GM12872 (cell line): ENCODE measurements at regions not wholly inside any gene's neighbourhood (a gene's known extent, or its start where the extent isn't known, plus 50 kb on each side); places are given as distances from the start of the nearest gene placed in this dataset.

Experiments
- TF ChIP-seq, protein P1 (sequence below): IDR thresholded peaks from 3 replicates; pipeline ENCODE4 v1.5.1; 2011; ENCODE audit warnings: low read depth, mild to moderate bottlenecking, low read length, moderate library complexity; ENCODE audit not compliant: insufficient read depth

DNA sequence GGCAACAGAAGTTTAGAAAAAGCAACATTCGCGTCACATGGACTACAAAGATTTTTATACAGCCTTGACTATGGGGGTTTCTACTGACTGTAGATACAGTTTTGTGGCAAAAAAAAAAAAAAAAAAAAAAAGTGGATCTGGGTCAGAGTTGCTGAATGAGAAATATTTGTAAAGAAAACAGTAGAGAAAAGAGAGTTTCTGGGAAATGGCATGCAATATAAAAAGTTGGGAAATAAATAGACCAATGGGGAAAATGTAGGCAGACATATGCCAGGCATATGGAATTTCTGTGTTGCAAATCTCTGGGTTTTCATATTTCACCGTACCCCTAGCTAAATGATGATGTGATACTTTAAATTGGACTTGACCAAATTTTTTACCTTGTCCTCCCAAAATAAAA, 315.3 kb downstream of the EFNB2 start:
- TF ChIP-seq, protein P1, sequence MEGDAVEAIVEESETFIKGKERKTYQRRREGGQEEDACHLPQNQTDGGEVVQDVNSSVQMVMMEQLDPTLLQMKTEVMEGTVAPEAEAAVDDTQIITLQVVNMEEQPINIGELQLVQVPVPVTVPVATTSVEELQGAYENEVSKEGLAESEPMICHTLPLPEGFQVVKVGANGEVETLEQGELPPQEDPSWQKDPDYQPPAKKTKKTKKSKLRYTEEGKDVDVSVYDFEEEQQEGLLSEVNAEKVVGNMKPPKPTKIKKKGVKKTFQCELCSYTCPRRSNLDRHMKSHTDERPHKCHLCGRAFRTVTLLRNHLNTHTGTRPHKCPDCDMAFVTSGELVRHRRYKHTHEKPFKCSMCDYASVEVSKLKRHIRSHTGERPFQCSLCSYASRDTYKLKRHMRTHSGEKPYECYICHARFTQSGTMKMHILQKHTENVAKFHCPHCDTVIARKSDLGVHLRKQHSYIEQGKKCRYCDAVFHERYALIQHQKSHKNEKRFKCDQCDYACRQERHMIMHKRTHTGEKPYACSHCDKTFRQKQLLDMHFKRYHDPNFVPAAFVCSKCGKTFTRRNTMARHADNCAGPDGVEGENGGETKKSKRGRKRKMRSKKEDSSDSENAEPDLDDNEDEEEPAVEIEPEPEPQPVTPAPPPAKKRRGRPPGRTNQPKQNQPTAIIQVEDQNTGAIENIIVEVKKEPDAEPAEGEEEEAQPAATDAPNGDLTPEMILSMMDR, result no peak

DNA sequence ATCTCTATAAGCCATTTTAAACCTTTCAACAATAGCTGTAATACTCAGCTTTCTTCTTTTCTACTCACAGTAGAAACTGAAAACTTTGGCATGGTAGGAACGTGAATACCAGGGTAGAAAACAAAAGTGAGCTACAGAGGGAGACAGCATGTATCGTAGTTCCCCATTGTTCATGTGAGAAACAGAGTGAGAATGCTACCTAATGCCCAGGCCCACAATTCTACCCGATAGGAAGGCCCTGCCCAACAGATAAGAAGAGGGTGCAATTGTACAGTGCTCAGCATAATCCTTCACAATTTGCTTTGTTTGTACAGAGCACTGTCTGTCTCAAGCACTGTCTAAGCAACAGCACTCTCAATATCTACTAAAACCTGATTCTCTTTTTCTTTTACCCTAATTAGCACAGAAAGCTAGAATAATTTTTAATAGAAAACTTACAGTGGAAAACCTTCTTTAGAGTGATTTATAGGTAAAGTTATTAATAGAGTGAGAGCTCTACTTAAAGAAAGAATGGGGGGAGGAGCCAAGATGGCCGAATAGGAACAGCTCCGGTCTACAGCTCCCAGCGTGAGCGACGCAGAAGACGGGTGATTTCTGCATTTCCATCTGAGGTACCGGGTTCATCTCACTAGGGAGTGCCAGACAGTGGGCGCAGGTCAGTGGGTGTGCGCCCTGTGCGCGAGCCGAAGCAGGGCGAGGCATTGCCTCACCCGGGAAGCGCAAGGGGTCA, 322.3 kb downstream of the EFNB2 start:
- TF ChIP-seq, protein P1, result no peak

DNA sequence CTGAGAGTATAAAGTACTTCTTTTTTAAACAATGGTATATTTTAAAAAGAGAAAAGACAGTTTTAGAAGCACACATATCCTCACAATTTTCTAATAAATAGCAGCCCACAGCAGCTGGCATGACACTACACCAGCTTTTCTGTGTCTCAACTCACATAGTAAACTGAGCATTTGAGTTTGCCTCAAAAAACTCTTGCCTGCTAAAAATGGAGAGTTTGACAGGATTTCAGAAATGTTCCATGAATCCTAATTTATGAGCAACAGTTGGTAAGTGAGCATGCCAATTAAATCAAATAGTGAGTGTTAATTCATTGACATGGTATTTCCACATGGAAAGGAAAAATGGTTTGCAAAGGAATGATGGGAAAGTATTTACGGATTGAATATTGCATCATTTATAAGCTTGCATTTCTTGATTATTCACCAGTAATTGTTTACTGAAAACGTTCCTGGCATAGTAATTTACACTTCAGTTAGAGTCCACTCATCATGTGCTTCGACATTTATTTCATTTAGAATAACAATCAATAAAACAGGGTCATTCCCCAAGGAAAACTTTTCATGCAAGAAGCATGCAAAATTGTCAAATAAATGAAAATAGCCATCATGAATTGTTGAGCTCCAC, 323.0 kb downstream of the EFNB2 start:
- TF ChIP-seq, protein P1, result no peak

DNA sequence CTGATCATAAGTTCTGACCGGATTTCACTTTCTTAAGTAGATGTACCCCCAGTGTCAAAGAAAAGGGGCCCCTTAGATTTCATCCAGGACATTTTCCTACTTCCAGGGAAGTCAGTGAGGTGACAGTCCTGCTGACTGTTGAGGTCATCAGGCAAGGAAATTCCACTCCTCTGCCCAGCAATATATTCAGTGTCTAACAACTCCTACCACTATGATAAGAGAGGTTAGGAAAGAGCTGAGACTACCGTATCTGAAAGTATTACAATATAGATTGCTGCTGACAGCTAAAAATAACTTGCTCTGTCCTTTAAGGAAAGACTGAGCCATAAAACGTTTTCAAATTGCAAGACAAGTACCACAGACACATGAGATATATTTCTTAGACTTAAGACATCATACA, 325.1 kb downstream of the EFNB2 start:
- TF ChIP-seq, protein P1, result no peak

DNA sequence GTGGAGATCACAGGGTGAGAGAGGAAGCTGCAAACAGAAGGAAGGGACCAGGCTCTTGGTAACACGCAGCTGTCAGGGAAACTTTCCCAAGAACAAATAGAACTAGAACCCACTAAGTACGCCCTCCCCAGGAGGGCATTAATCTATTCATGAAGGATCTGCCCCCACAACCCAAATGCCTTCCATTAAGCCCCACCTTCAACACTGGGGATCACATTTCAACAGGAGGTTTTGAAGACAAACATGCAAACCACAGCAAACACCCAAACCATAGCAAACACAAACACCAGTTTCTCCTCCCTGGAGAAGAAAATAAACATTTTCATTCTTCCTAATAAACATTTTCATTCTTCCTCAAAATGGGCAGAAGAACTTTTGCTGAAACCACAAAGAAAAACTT, 329.6 kb downstream of the EFNB2 start:
- TF ChIP-seq, protein P1, result no peak

DNA sequence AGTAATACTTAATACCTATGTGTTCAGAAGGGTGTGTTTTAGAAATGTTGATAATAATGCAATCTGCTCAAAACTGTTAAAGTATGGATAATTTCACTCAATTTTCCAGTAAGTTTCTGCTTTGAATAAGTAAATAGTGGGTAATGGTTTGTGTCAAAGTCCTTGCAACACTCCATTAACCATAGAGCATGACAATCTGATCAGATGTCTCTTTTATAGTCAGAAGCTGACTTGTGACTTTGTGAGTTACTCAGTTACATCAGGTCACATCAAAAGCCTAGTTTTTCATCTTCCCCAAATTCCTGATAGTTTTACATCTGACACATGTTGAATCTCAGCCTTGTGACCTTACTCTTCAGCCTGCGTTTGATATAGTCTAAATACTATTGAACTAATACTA, 338.0 kb downstream of the EFNB2 start:
- TF ChIP-seq, protein P1, result no peak

DNA sequence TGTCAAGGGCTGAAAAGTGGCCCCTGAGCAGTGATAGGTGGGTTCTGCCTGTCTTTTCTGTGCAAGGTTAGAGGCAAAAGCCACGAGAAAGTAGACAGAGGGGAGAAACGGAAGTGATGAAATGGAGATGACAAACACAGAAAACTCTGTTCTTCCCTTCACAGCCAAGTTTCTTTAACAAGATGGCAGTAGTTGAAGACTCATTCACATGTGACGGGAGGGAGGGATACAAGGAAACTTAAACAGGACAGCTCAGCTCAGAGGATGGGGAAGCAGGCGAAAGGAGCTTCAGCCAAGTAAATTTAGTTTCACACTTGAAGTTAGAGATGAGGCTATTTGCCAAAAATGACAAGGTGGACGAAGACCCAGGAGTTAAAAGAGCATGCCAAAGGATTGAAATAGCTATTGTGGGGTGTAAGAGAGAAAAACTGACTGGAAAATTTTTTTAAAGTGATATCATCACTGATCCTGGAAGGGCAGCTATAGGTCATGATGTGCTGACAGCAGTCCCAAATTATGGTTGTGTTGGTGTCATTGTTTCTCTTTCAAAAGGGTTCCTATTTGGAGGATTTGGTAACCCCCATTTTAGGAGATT, 347.9 kb downstream of the EFNB2 start:
- TF ChIP-seq, protein P1, result no peak
